K562 (cell line): ENCODE measurements at regions not wholly inside any gene's neighbourhood (a gene's known extent, or its start where the extent isn't known, plus 50 kb on each side); places are given as distances from the start of the nearest gene placed in this dataset.

Experiments used
- ATAC-seq: fragments of 200-7000 bp; cut with Tn5 transposase; 3 replicates; pipeline ENCODE4 v1.9.1; 2020; ENCODE audit warnings: moderate library complexity
- BruUV-seq: library from RNA; stranded (reverse); fragments of 400-500 nt; replicated peaks from 2 replicates; lab custom pipeline; 2021; lab: Mats Ljungman, UMichigan
- CTCF ChIA-PET: fragments of 300-600 bp; formaldehyde crosslinking; extraction: SDS; loops from one replicate; lab custom pipeline; 2021; ENCODE audit warnings: low intra/inter-chr PET ratio; lab: Yijun Ruan, JAX
- POLR2A ChIA-PET: fragments of 300-600, 350-650 bp; sonication (Branson Sonifier 250); formaldehyde crosslinking; extraction: SDS; loops from one replicate; lab custom pipeline; 2021; ENCODE audit warnings: antibody characterized with exemption, inconsistent platforms; lab: Yijun Ruan, JAX
- DNase-seq, 4 experiments: peaks; one replicate each; pipeline versions ENCODE4 v3.0.0 to v3.0.0-alpha.2; 2011 to 2018; ENCODE audit warnings: low spot score in 3 of 4, mixed read lengths in 3 of 4; ENCODE audit errors: extremely low read depth in 1 of 4
- FAIRE-seq: peaks from 2 replicates; lab custom pipeline; 2011; peaks lifted over from hg19 to GRCh38; lab: Jason Lieb, UNC
- H2AFZ ChIP-seq: 2 replicates; pipeline ENCODE4 v1.6.0; 2011; ENCODE audit warnings: low read depth, low read length, control low read depth, inconsistent platforms
- H3K27ac ChIP-seq: fragments of 200-600 bp; 3 replicates; pipeline ENCODE4 v1.8.0; 2011; ENCODE audit warnings: low read depth, mild to moderate bottlenecking, control low read depth, inconsistent platforms, low read length, moderate library complexity, mixed read lengths; ENCODE audit errors: extremely low read depth
- H3K27me3 ChIP-seq, 2 experiments: fragments of 300-600 bp in 1 of 2; 2 replicates in 1 of 2; 3 replicates in 1 of 2; pipeline versions ENCODE4 v1.6.0 to v1.8.0; 2011; ENCODE audit warnings: inconsistent platforms in 2 of 2, low read length in 2 of 2, mild to moderate bottlenecking in 1 of 2, mixed read lengths in 1 of 2, moderate library complexity in 1 of 2; ENCODE audit not compliant: control insufficient read depth in 2 of 2, insufficient read depth in 2 of 2
- H3K36me3 ChIP-seq: fragments of 300-600 bp; 3 replicates; pipeline ENCODE4 v1.8.0; 2011; ENCODE audit warnings: mild to moderate bottlenecking, low read length, inconsistent platforms; ENCODE audit not compliant: control insufficient read depth, insufficient read depth
- H3K4me1 ChIP-seq, 2 experiments: fragments of 200-600 bp in 1 of 2; replicated peaks in 1 of 2; 2 replicates in 1 of 2; 3 replicates in 1 of 2; pipeline versions ENCODE4 v1.5.1 to v1.8.0; 2011; ENCODE audit warnings: inconsistent platforms in 2 of 2, low read length in 2 of 2, mild to moderate bottlenecking in 1 of 2, mixed read lengths in 1 of 2, moderate library complexity in 1 of 2; ENCODE audit not compliant: control insufficient read depth in 2 of 2, insufficient read depth in 2 of 2
- H3K4me2 ChIP-seq: 2 replicates; pipeline ENCODE4 v1.6.1; 2011; ENCODE audit warnings: low read length, control low read depth, inconsistent platforms, mixed read lengths; ENCODE audit not compliant: insufficient read depth
- H3K4me3 ChIP-seq: fragments of 200-600 bp; sonication (generic), shearing (Covaris generic); 2 replicates; pipeline ENCODE4 v1.5.1; 2016; ENCODE audit warnings: control low read depth, inconsistent platforms
- H3K79me2 ChIP-seq: fragments of 200-600 bp; 3 replicates; pipeline ENCODE4 v1.8.0; 2011; ENCODE audit warnings: low read length, inconsistent platforms; ENCODE audit not compliant: control insufficient read depth, insufficient read depth
- H3K9ac ChIP-seq, 2 experiments: 2 replicates each; pipeline versions ENCODE4 v1.6.0 to v1.6.1; 2011; ENCODE audit warnings: low read depth in 2 of 2, low read length in 2 of 2, control low read depth in 1 of 2, inconsistent platforms in 1 of 2, mild to moderate bottlenecking in 1 of 2, mixed read lengths in 1 of 2; ENCODE audit not compliant: insufficient read depth in 1 of 2
- H3K9me1 ChIP-seq: one replicate; pipeline ENCODE4 v1.6.0; 2011; ENCODE audit warnings: inconsistent platforms, mild to moderate bottlenecking, low read length, moderate library complexity; ENCODE audit not compliant: control insufficient read depth, insufficient read depth
- H3K9me3 ChIP-seq: replicated peaks from 2 replicates; pipeline ENCODE4 v1.5.1; 2011; ENCODE audit warnings: low read depth, low read length, inconsistent platforms; ENCODE audit not compliant: control insufficient read depth, insufficient read depth
- H4K20me1 ChIP-seq: replicated peaks from 2 replicates; pipeline ENCODE4 v1.6.1; 2011; ENCODE audit warnings: low read length, inconsistent platforms, mixed read lengths; ENCODE audit not compliant: control insufficient read depth, insufficient read depth
- ADNP ChIP-seq: fragments of 200-800 bp; sonication (Bioruptor generic); IDR thresholded peaks from 2 replicates; pipeline ENCODE4 v1.6.1; 2016; ENCODE audit warnings: missing genetic modification characterization, missing compliant biosample characterization
- JUN ChIP-seq, 2 experiments: sonication (generic) in 1 of 2; formaldehyde crosslinking in 1 of 2; IDR thresholded peaks; 2 replicates each; pipeline versions ENCODE4 v1.6.1 to v1.8.0; 2012 to 2022; ENCODE audit warnings: borderline replicate concordance in 2 of 2, mild to moderate bottlenecking in 2 of 2, improper control_type of control experiment in 1 of 2, low read depth in 1 of 2, low read length in 1 of 2, missing genetic modification reagents in 1 of 2
- KDM4B ChIP-seq, 2 experiments: fragments of 450-650 bp in 1 of 2; sonication (generic) in 1 of 2; IDR thresholded peaks; 2 replicates each; pipeline ENCODE4 v1.6.1; 2016 to 2017; ENCODE audit warnings: borderline replicate concordance in 2 of 2, antibody characterized with exemption in 1 of 2, low read depth in 1 of 2, mild to moderate bottlenecking in 1 of 2
- SAP30 ChIP-seq: fragments of 200-600 bp; sonication (generic); IDR thresholded peaks from 2 replicates; pipeline ENCODE4 v1.6.1; 2012; ENCODE audit warnings: borderline replicate concordance, low read depth, mild to moderate bottlenecking, moderate library complexity, low read length, control low read depth, inconsistent platforms; ENCODE audit not compliant: insufficient read depth, poor library complexity, severe bottlenecking
- ZBTB49 ChIP-seq: sonication (generic); formaldehyde crosslinking; IDR thresholded peaks from 2 replicates; pipeline ENCODE4 v1.8.0; 2022; ENCODE audit warnings: missing genetic modification reagents, mild to moderate bottlenecking, borderline replicate concordance
- ZNF589 ChIP-seq: fragments of 200-800 bp; sonication (Bioruptor generic); IDR thresholded peaks from 2 replicates; pipeline ENCODE4 v1.6.1; 2016; ENCODE audit warnings: low read depth, missing genetic modification characterization, missing compliant biosample characterization
- WGBS: fragments of 100-300 bp; shearing (Covaris generic); methylation state at CpG from one replicate; pipeline ENCODE4 v1.1.6; 2016; ENCODE audit warnings: low coverage, mixed read lengths; ENCODE audit not compliant: insufficient coverage; ENCODE audit errors: missing lambda C conversion rate; 5-methylcytosine and 5-hydroxymethylcytosine counted together
- in situ Hi-C: fragments of 300-500 bp; cut with MboI; formaldehyde crosslinking; loops from 4 replicates; pipeline ENCODE4 v1.15.0; 2018; ENCODE audit warnings: inconsistent platforms, mixed read lengths
- intact Hi-C: fragments of 100-400 bp; cut with micrococcal nuclease; formaldehyde crosslinking; loops from 2 replicates; pipeline ENCODE4 v1.14.2; 2022
- TF ChIP-seq, protein P1 (sequence below): fragments of 200-800 bp; sonication (Bioruptor generic); IDR thresholded peaks from 2 replicates; pipeline ENCODE4 v1.6.1; 2017; ENCODE audit warnings: missing genetic modification characterization, missing compliant biosample characterization

DNA sequence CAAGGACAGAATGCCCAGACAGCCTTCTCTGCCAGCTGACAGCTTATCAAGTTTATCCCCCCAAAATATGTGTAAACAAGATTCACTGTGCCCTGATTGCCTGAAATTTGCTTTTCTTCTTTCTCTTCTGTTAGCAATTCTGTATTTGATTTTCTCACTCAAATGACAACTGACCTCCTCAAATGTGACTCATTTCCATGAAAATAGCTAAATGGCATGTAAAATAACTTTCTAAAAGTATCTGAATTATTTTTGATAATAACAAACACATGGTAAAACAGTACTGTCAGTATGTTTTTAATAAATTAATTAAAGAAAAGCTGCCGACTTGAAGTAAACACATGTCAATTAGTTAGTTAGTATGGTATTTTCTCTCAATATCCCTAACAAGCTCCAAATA is 202.3 kb upstream of the STAC start:
- Histone ChIP-seq H3K9me1 (no peaks in the 10 kb centered on the region), H3K9ac (no peak overlapping the region), H3K4me2 (no peak overlapping the region), H3K27me3 (no peaks in the 10 kb centered on the region), H3K4me3 (no peak overlapping the region), H3K4me1 (no peaks in the 10 kb centered on the region), H3K9me3 (0 out of 2 replicates have a peak, but pooled peaks cover 2% of the 10 kb centered on the region), H2AFZ (no peak overlapping the region), H3K79me2 (no peaks in the 10 kb centered on the region)
- CTCF ChIA-PET = no interaction called here
- ATAC-seq = no peak
- POLR2A ChIA-PET = no interaction called here
- FAIRE-seq = no peak
- in situ Hi-C loops = no loop called here
- no peak for DNase-seq
- intact Hi-C loops = no loop called here
- no peak for TF ChIP-seq KDM4B (IDR thresholded peaks at IDR 0.05; ENCODE audit: borderline replicate concordance in 2 of 2, low read depth in 1 of 2)
- no peak for TF ChIP-seq ADNP (tag)
- no peak for TF ChIP-seq SAP30
- TF ChIP-seq, all 486 proteins: peak for 0
- 0% methylated on average over 1 of the region's 1 CpG for WGBS
- Histone ChIP-seq H3K36me3 (no peaks in the 10 kb centered on the region), H3K27ac (no peak overlapping the region), H4K20me1 (no peaks in the 10 kb centered on the region)
- BruUV-seq = no TSS peak

- no peaks in the 10 kb centered on the region for H3K9me1 ChIP-seq
- ChIA-PET CTCF (no interaction called here), POLR2A (no interaction called here)
- DNase-seq (no peak), ATAC-seq (no peak), FAIRE-seq (no peak)
- no peak overlapping the region for H3K4me3 ChIP-seq
- H3K4me1 ChIP-seq = no peaks in the 10 kb centered on the region
- H2AFZ ChIP-seq = no peak overlapping the region
- H4K20me1 ChIP-seq = no peaks in the 10 kb centered on the region
- in situ Hi-C loops = no loop called here
- H3K27me3 ChIP-seq = no peaks in the 10 kb centered on the region
- no peaks in the 10 kb centered on the region for H3K36me3 ChIP-seq
- intact Hi-C loops = no loop called here
- 0% methylated on average over 2 of the region's 2 CpGs for WGBS
- H3K9ac ChIP-seq = no peak overlapping the region
- no peaks in the 10 kb centered on the region for H3K9me3 ChIP-seq
- no peak overlapping the region for H3K27ac ChIP-seq
- no peak overlapping the region for H3K4me2 ChIP-seq
- H3K79me2 ChIP-seq = no peaks in the 10 kb centered on the region
- BruUV-seq = no TSS peak
- TF ChIP-seq, protein P1, sequence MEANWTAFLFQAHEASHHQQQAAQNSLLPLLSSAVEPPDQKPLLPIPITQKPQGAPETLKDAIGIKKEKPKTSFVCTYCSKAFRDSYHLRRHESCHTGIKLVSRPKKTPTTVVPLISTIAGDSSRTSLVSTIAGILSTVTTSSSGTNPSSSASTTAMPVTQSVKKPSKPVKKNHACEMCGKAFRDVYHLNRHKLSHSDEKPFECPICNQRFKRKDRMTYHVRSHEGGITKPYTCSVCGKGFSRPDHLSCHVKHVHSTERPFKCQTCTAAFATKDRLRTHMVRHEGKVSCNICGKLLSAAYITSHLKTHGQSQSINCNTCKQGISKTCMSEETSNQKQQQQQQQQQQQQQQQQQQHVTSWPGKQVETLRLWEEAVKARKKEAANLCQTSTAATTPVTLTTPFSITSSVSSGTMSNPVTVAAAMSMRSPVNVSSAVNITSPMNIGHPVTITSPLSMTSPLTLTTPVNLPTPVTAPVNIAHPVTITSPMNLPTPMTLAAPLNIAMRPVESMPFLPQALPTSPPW (CRISPR knock-in tag) = no peak
- TF ChIP-seq ZBTB49 (CRISPR knock-in tag) (no peak), ZNF589 (CRISPR knock-in tag) (no peak), JUN (IDR thresholded peaks at IDR 0.05; ENCODE audit: borderline replicate concordance, low read depth, low read length) (no peak), JUN (CRISPR knock-in tag; IDR thresholded peaks at IDR 0.05; ENCODE audit: borderline replicate concordance) (no peak)
These were observed 198.3 kb upstream of the STAC start for GRCh38 chr3:36182024-36182423.
